ENCODE measurements at regions not wholly inside any gene's neighbourhood (a gene's known extent, or its start where the extent isn't known, plus 50 kb on each side); places are given as distances from the start of the nearest gene placed in this dataset.

- Histone ChIP-seq H3K4me1 (ENCODE audit: control insufficient read depth in 4 of 4, insufficient read depth in 4 of 4, low read length in 3 of 4) (peaks cover 0 to 15% (median 12%) of the 10 kb centered on the region in 4 donors), H3K9me3 (ENCODE audit: control insufficient read depth in 4 of 4, low read length in 3 of 4) (no peaks in the 10 kb centered on the region), H3K36me3 (ENCODE audit: control insufficient read depth in 4 of 4, insufficient read depth in 3 of 4, low read depth in 1 of 4, low read length in 3 of 4) (no peaks in the 10 kb centered on the region), H3K27me3 (ENCODE audit: control insufficient read depth in 4 of 4, insufficient read depth in 4 of 4, low read length in 3 of 4) (peaks cover 0 to 6% (median 0%) of the 10 kb centered on the region in 4 donors), H3K4me3 (ENCODE audit: low read depth in 1 of 3, low read length in 3 of 3) (no peak overlapping the region), H3K9ac (ENCODE audit: low read depth in 1 of 2, low read length in 2 of 2) (no peak overlapping the region), H3K27ac (ENCODE audit: low read depth in 1 of 2, low read length in 2 of 2) (no peak overlapping the region)
- TF ChIP-seq ATF3 (IDR thresholded peaks at IDR 0.05) (no peak), RXRA (IDR thresholded peaks at IDR 0.05) (no peak), EGR1 (IDR thresholded peaks at IDR 0.05; ENCODE audit: low read depth in 2 of 2) (no peak), YY1 (IDR thresholded peaks at IDR 0.05) (no peak), HNF4A (conservative IDR thresholded peaks at IDR 0.05) (no peak), SP1 (IDR thresholded peaks at IDR 0.05) (no peak), TAF1 (conservative IDR thresholded peaks at IDR 0.05) (no peak), FOXA2 (IDR thresholded peaks at IDR 0.05) (no peak), RAD21 (IDR thresholded peaks at IDR 0.05) (no peak), JUND (IDR thresholded peaks at IDR 0.05) (no peak), NR2F2 (IDR thresholded peaks at IDR 0.05) (no peak), REST (IDR thresholded peaks at IDR 0.05) (no peak), ZBTB33 (IDR thresholded peaks at IDR 0.05) (no peak), FOXA1 (IDR thresholded peaks at IDR 0.05) (no peak), HNF4G (IDR thresholded peaks at IDR 0.05) (no peak), MAX (IDR thresholded peaks at IDR 0.05) (no peak)
- DNase-seq (ENCODE audit: low spot score): no peak
- 86% methylated on average over 1 of the region's 1 CpG for WGBS
Observed at GRCh38 chrX:43585922-43586321, 70.2 kb upstream of the MAOA start.

- 37% methylated on average over 2 of the region's 2 CpGs for WGBS
- TF ChIP-seq FOXA1 (IDR thresholded peaks at IDR 0.05) (no peak), RAD21 (IDR thresholded peaks at IDR 0.05) (no peak), EGR1 (IDR thresholded peaks at IDR 0.05; ENCODE audit: low read depth in 2 of 2) (no peak), MAX (IDR thresholded peaks at IDR 0.05) (no peak), TAF1 (conservative IDR thresholded peaks at IDR 0.05) (no peak), REST (IDR thresholded peaks at IDR 0.05) (no peak), NR2F2 (IDR thresholded peaks at IDR 0.05) (no peak), FOXA2 (IDR thresholded peaks at IDR 0.05) (no peak), CTCF (IDR thresholded peaks at IDR 0.05; ENCODE audit: low read depth, low read length, missing input control) (no peak), SP1 (IDR thresholded peaks at IDR 0.05) (no peak), HNF4A (conservative IDR thresholded peaks at IDR 0.05) (no peak), ATF3 (IDR thresholded peaks at IDR 0.05) (no peak), HNF4G (IDR thresholded peaks at IDR 0.05) (no peak), JUND (IDR thresholded peaks at IDR 0.05) (no peak), YY1 (IDR thresholded peaks at IDR 0.05) (no peak), GABPA (IDR thresholded peaks at IDR 0.05 in 1 of 2, conservative IDR thresholded peaks at IDR 0.05 in 1 of 2) (no peak), RXRA (IDR thresholded peaks at IDR 0.05) (no peak)
Observed at GRCh38 chrX:43586830-43587229, 69.3 kb upstream of the MAOA start.

More at GRCh38 chrX:43586830-43587229, 69.3 kb upstream of the MAOA start:
- DNase-seq (ENCODE audit: low spot score): no peak
- Histone ChIP-seq H3K27me3 (ENCODE audit: control insufficient read depth in 4 of 4, insufficient read depth in 4 of 4, low read length in 3 of 4) (peaks cover 0 to 3% (median 0%) of the 10 kb centered on the region in 4 donors), H3K4me3 (ENCODE audit: low read depth in 1 of 3, low read length in 3 of 3) (no peak overlapping the region), H3K36me3 (ENCODE audit: control insufficient read depth in 4 of 4, insufficient read depth in 3 of 4, low read depth in 1 of 4, low read length in 3 of 4) (no peaks in the 10 kb centered on the region), H3K4me1 (ENCODE audit: control insufficient read depth in 4 of 4, insufficient read depth in 4 of 4, low read length in 3 of 4) (peaks cover 0 to 19% (median 12%) of the 10 kb centered on the region in 4 donors), H3K27ac (ENCODE audit: low read depth in 1 of 2, low read length in 2 of 2) (no peak overlapping the region), H3K9ac (ENCODE audit: low read depth in 1 of 2, low read length in 2 of 2) (no peak overlapping the region), H3K9me3 (ENCODE audit: control insufficient read depth in 4 of 4, low read length in 3 of 4) (no peaks in the 10 kb centered on the region)

Data from liver (tissue), 8 donors.